Neural progenitor cell (in vitro differentiated cells): ENCODE measurements at regions not wholly inside any gene's neighbourhood (a gene's known extent, or its start where the extent isn't known, plus 50 kb on each side); places are given as distances from the start of the nearest gene placed in this dataset.

Experiments
- CTCF ChIP-seq: fragments of 200-600 bp; sonication (generic); IDR thresholded peaks from 2 replicates; pipeline ENCODE4 v1.5.1; 2017; ENCODE audit warnings: antibody characterized with exemption, mild to moderate bottlenecking
- EZH2phosphoT487 ChIP-seq: fragments of 200-600 bp; sonication (generic); IDR thresholded peaks from 2 replicates; pipeline ENCODE4 v1.6.1; 2017; ENCODE audit warnings: antibody characterized with exemption

DNA sequence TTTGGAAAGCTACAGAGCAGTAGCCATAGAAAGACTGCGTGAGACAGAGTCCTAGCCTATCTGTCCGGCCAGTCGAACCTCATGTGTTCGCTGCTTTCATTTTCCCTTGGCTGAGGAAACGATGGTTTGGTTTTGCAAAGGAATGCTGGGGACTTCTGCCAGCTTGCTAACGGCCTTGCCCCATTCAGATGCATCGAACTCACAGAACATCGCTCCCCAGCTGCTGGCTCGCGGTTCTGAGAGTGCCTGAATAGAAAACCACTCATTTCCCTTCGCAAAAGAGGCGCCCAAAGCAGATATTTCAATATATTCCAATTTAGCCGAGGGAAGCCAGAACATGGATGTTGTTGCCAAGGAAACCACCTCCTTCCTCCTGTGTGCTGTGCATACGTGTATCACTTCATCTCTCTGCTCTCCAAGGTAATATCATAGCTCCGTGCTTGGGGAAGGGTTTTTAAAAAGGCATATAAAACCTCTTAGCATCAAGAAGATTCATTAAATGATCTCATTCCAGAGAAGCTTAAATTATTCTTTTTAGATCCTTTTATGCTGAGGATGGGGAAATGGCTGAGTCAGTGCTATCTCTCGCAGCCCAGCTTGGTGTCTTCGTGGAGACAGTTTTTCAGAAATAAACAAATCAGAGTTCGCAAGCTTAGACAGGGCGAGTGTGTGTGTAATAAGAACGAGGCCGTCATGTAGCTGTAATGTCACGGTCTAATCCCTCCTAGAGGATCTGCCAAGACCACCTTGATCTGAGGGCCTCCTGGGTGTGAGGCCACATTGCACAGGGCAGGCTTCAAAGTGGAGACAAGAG, 215.2 kb downstream of the RPS24 start:
- TF ChIP-seq CTCF, result no peak
- TF ChIP-seq EZH2phosphoT487, result no peak
